H1 (cell line): ENCODE measurements at regions not wholly inside any gene's neighbourhood (a gene's known extent, or its start where the extent isn't known, plus 50 kb on each side); places are given as distances from the start of the nearest gene placed in this dataset.

Experiments
- CTCF ChIA-PET: fragments of 300-600 bp; sonication (Branson Sonifier 250); formaldehyde crosslinking; loops from one replicate; lab custom pipeline; 2021; ENCODE audit not compliant: partially characterized antibody; lab: Charles Lee
- POLR2A ChIA-PET: fragments of 300-600 bp; sonication (Branson Sonifier 250); formaldehyde crosslinking; loops from one replicate; lab custom pipeline; 2021; ENCODE audit warnings: inconsistent platforms; ENCODE audit not compliant: partially characterized antibody; lab: Charles Lee
- DNase-seq, 2 experiments: peaks; one replicate each; pipeline versions ENCODE4 v3.0.0 to v3.0.0-alpha.2; 2010 to 2022; ENCODE audit warnings: low spot score in 2 of 2, low read depth in 1 of 2, mixed read lengths in 1 of 2
- FAIRE-seq: peaks from 2 replicates; lab custom pipeline; 2011; peaks lifted over from hg19 to GRCh38; lab: Jason Lieb, UNC
- H2AFZ ChIP-seq: 2 replicates; pipeline ENCODE4 v1.8.1; 2012; ENCODE audit warnings: low read length, inconsistent platforms
- H2AK5ac ChIP-seq: 2 replicates; pipeline ENCODE4 v1.6.1; 2013; ENCODE audit warnings: low read depth, low read length
- H2BK120ac ChIP-seq: replicated peaks from 2 replicates; pipeline ENCODE3; 2013; ENCODE audit warnings: low read depth, low read length, inconsistent platforms
- H2BK12ac ChIP-seq: 2 replicates; pipeline ENCODE4 v1.6.1; 2013; ENCODE audit warnings: low read depth, low read length
- H2BK15ac ChIP-seq: 2 replicates; pipeline ENCODE4 v1.6.1; 2013; ENCODE audit warnings: low read length
- H2BK20ac ChIP-seq: 2 replicates; pipeline ENCODE4 v1.6.1; 2013; ENCODE audit warnings: low read length
- H2BK5ac ChIP-seq: 2 replicates; pipeline ENCODE4 v1.6.1; 2013; ENCODE audit warnings: low read depth, low read length
- H3K14ac ChIP-seq: 2 replicates; pipeline ENCODE4 v1.6.1; 2013; ENCODE audit warnings: inconsistent platforms; ENCODE audit not compliant: insufficient read length
- H3K18ac ChIP-seq: 2 replicates; pipeline ENCODE4 v1.6.1; 2013; ENCODE audit warnings: low read length; ENCODE audit errors: extremely low read depth
- H3K23ac ChIP-seq: 2 replicates; pipeline ENCODE4 v1.6.1; 2013; ENCODE audit warnings: inconsistent platforms; ENCODE audit not compliant: insufficient read length
- H3K23me2 ChIP-seq: 2 replicates; pipeline ENCODE4 v1.6.1; 2013; ENCODE audit warnings: low read depth, low read length
- H3K27ac ChIP-seq: 2 replicates; pipeline ENCODE4 v1.6.1; 2011; ENCODE audit warnings: low read depth, low read length, inconsistent platforms
- H3K27me3 ChIP-seq, 4 experiments: replicated peaks in 1 of 4; 1 replicate in 1 of 4; 2 replicates in 3 of 4; pipeline versions ENCODE4 v1.6.1 to v1.8.1; 2011 to 2013; ENCODE audit warnings: low read length in 3 of 4, mild to moderate bottlenecking in 3 of 4, inconsistent platforms in 2 of 4, mixed read lengths in 2 of 4, moderate library complexity in 1 of 4; ENCODE audit not compliant: control insufficient read depth in 3 of 4, insufficient read depth in 3 of 4; ENCODE audit errors: extremely low read depth in 1 of 4
- H3K36me3 ChIP-seq, 4 experiments: 2 replicates each; pipeline versions ENCODE4 v1.6.1 to v1.8.1; 2011 to 2013; ENCODE audit warnings: mild to moderate bottlenecking in 4 of 4, low read length in 3 of 4, moderate library complexity in 2 of 4, control low read depth in 1 of 4, inconsistent platforms in 1 of 4; ENCODE audit not compliant: insufficient read depth in 4 of 4, control insufficient read depth in 2 of 4
- H3K4ac ChIP-seq: replicated peaks from 2 replicates; pipeline ENCODE3; 2013; ENCODE audit warnings: low read length, low read depth, mixed read lengths, inconsistent platforms; ENCODE audit not compliant: insufficient read length
- H3K4me1 ChIP-seq, 4 experiments: replicated peaks in 1 of 4; 1 replicate in 1 of 4; 2 replicates in 3 of 4; pipeline versions ENCODE4 v1.6.1 to v1.8.1; 2011 to 2013; ENCODE audit warnings: low read length in 3 of 4, inconsistent platforms in 2 of 4, mixed read lengths in 1 of 4; ENCODE audit not compliant: insufficient read depth in 4 of 4, control insufficient read depth in 3 of 4
- H3K4me2 ChIP-seq, 2 experiments: 2 replicates each; pipeline versions ENCODE4 v1.6.1 to v1.8.1; 2011 to 2013; ENCODE audit warnings: low read depth in 2 of 2, low read length in 2 of 2, control low read depth in 1 of 2, inconsistent platforms in 1 of 2, mild to moderate bottlenecking in 1 of 2; ENCODE audit not compliant: insufficient read depth in 1 of 2
- H3K4me3 ChIP-seq, 4 experiments: fragments of 200-600, 300-600 bp in 1 of 4; sonication (generic), shearing (Covaris generic), sonication (Bioruptor Twin) in 1 of 4; 2 replicates each; pipeline versions ENCODE4 v1.5.1 to v1.8.1; 2011 to 2016; ENCODE audit warnings: low read length in 4 of 4, low read depth in 3 of 4, control low read depth in 2 of 4, inconsistent platforms in 2 of 4, mild to moderate bottlenecking in 2 of 4, mixed read lengths in 1 of 4, moderate library complexity in 1 of 4; ENCODE audit not compliant: insufficient read depth in 2 of 4; ENCODE audit errors: extremely low read depth in 1 of 4
- H3K56ac ChIP-seq: replicated peaks from 2 replicates; pipeline ENCODE3; 2013; ENCODE audit warnings: low read depth, mild to moderate bottlenecking, mixed read lengths, low read length, inconsistent platforms; ENCODE audit not compliant: insufficient read length
- H3K79me1 ChIP-seq: 2 replicates; pipeline ENCODE4 v1.6.1; 2013; ENCODE audit warnings: low read depth, low read length, control low read depth
- H3K79me2 ChIP-seq, 2 experiments: 2 replicates each; pipeline versions ENCODE4 v1.6.1 to v1.8.1; 2012 to 2013; ENCODE audit warnings: low read length in 2 of 2, mild to moderate bottlenecking in 2 of 2, inconsistent platforms in 1 of 2; ENCODE audit not compliant: insufficient read depth in 2 of 2, control insufficient read depth in 1 of 2
- H3K9ac ChIP-seq, 4 experiments: replicated peaks in 1 of 4; 1 replicate in 1 of 4; 2 replicates in 3 of 4; pipeline versions ENCODE4 v1.6.1 to v1.8.1; 2011 to 2013; ENCODE audit warnings: low read depth in 3 of 4, low read length in 3 of 4, control low read depth in 2 of 4, mild to moderate bottlenecking in 2 of 4, moderate library complexity in 2 of 4, inconsistent platforms in 1 of 4; ENCODE audit errors: extremely low read depth in 1 of 4
- H3K9me3 ChIP-seq, 2 experiments: 2 replicates each; pipeline versions ENCODE4 v1.6.1 to v1.8.1; 2012 to 2013; ENCODE audit warnings: mild to moderate bottlenecking in 2 of 2, moderate library complexity in 2 of 2, control low read depth in 1 of 2, inconsistent platforms in 1 of 2, low read depth in 1 of 2, low read length in 1 of 2, mixed read lengths in 1 of 2; ENCODE audit not compliant: insufficient read depth in 2 of 2
- H4K20me1 ChIP-seq, 2 experiments: replicated peaks in 1 of 2; 2 replicates each; pipeline versions ENCODE3 to v1.8.1; 2011 to 2013; ENCODE audit warnings: inconsistent platforms in 2 of 2, low read length in 2 of 2, mild to moderate bottlenecking in 1 of 2; ENCODE audit not compliant: insufficient read depth in 2 of 2, control insufficient read depth in 1 of 2
- H4K5ac ChIP-seq: 2 replicates; pipeline ENCODE4 v1.6.1; 2013; ENCODE audit warnings: low read length, low read depth, mixed read lengths, inconsistent platforms; ENCODE audit not compliant: insufficient read length
- H4K8ac ChIP-seq: 2 replicates; pipeline ENCODE4 v1.8.0; 2013; ENCODE audit warnings: mild to moderate bottlenecking, moderate library complexity, low read length, inconsistent platforms; ENCODE audit not compliant: insufficient read depth; ENCODE audit errors: extremely low read depth
- H4K91ac ChIP-seq: replicated peaks from 2 replicates; pipeline ENCODE3; 2013; ENCODE audit warnings: low read length, mixed read lengths, inconsistent platforms; ENCODE audit not compliant: insufficient read length
- ASH2L ChIP-seq: fragments of 200-600, 300-600 bp; sonication (generic); IDR thresholded peaks from one replicate; pipeline ENCODE4 v1.7.1; 2017; ENCODE audit warnings: low read length
- BRCA1 ChIP-seq: IDR thresholded peaks from 2 replicates; pipeline ENCODE4 v1.6.1; 2012; ENCODE audit warnings: low read depth, low read length, improper control_type of control experiment
- CEBPB ChIP-seq: IDR thresholded peaks from 2 replicates; pipeline ENCODE4 v1.6.1; 2012; ENCODE audit warnings: low read depth, low read length
- EP300 ChIP-seq, 2 experiments: IDR thresholded peaks; 1 replicate in 1 of 2; 2 replicates in 1 of 2; pipeline ENCODE4 v1.6.1; 2011 to 2012; ENCODE audit warnings: low read depth in 2 of 2, low read length in 2 of 2, mild to moderate bottlenecking in 2 of 2, borderline replicate concordance in 1 of 2, inconsistent platforms in 1 of 2, moderate library complexity in 1 of 2
- EZH2 ChIP-seq: fragments of 200-600 bp; sonication (generic); IDR thresholded peaks from 2 replicates; pipeline ENCODE4 v1.7.1; 2012; ENCODE audit warnings: low read depth, mild to moderate bottlenecking, moderate library complexity, low read length, inconsistent platforms; ENCODE audit not compliant: severe bottlenecking
- GTF2F1 ChIP-seq: IDR thresholded peaks from 2 replicates; pipeline ENCODE4 v1.6.1; 2012; ENCODE audit warnings: low read depth, low read length, improper control_type of control experiment, borderline replicate concordance
- HDAC6 ChIP-seq: IDR thresholded peaks from one replicate; pipeline ENCODE4 v1.7.1; 2012; ENCODE audit warnings: low read depth, mild to moderate bottlenecking, inconsistent platforms, low read length, moderate library complexity
- MAFK ChIP-seq: IDR thresholded peaks from 2 replicates; pipeline ENCODE4 v1.6.1; 2012; ENCODE audit warnings: low read depth, mild to moderate bottlenecking, improper control_type of control experiment, low read length
- RAD21 ChIP-seq, 2 experiments: IDR thresholded peaks in 1 of 2; conservative IDR thresholded peaks in 1 of 2; 2 replicates each; pipeline ENCODE4 v1.6.1; 2011; ENCODE audit warnings: low read depth in 2 of 2, low read length in 2 of 2, improper control_type of control experiment in 1 of 2, inconsistent platforms in 1 of 2, mild to moderate bottlenecking in 1 of 2, moderate library complexity in 1 of 2
- RFX5 ChIP-seq: IDR thresholded peaks from 2 replicates; pipeline ENCODE4 v1.6.1; 2011; ENCODE audit warnings: low read depth, low read length, improper control_type of control experiment, borderline replicate concordance
- RXRA ChIP-seq: IDR thresholded peaks from 2 replicates; pipeline ENCODE4 v1.6.1; 2011; ENCODE audit warnings: low read depth, mild to moderate bottlenecking, low read length, moderate library complexity; ENCODE audit not compliant: insufficient read depth
- SAP30 ChIP-seq: fragments of 300-600 bp; sonication (generic); IDR thresholded peaks from 2 replicates; pipeline ENCODE4 v1.7.1; 2012; ENCODE audit warnings: low read length, moderate library complexity, mild to moderate bottlenecking, inconsistent platforms; ENCODE audit not compliant: insufficient read depth, insufficient replicate concordance
- TAF7 ChIP-seq: optimal IDR thresholded peaks from 2 replicates; pipeline ENCODE3; 2011; ENCODE audit warnings: low read depth, mild to moderate bottlenecking, inconsistent platforms, low read length, moderate library complexity, borderline replicate concordance
- USF2 ChIP-seq: IDR thresholded peaks from 2 replicates; pipeline ENCODE4 v1.6.1; 2011; ENCODE audit warnings: low read length, improper control_type of control experiment

- Histone ChIP-seq H4K5ac (no peak overlapping the region), H3K23me2 (no peaks in the 10 kb centered on the region), H3K79me1 (no peaks in the 10 kb centered on the region), H2BK15ac (no peak overlapping the region), H3K9me3 (peaks cover 21 to 46% of the 10 kb centered on the region in 2 experiments), H3K36me3 (no peaks in the 10 kb centered on the region), H3K18ac (no peak overlapping the region), H2BK5ac (no peak overlapping the region)
- ChIA-PET CTCF (no interaction called here), POLR2A (no interaction called here)
- no peak for DNase-seq
- TF ChIP-seq GTF2F1 (no peak), HDAC6 (no peak), MAFK (no peak), EP300 (IDR thresholded peaks at IDR 0.05; ENCODE audit: borderline replicate concordance in 1 of 2, low read depth in 2 of 2, low read length in 2 of 2) (no peak), EZH2 (no peak), RFX5 (no peak), CEBPB (no peak), RAD21 (IDR thresholded peaks at IDR 0.05 in 1 of 2, conservative IDR thresholded peaks at IDR 0.05 in 1 of 2; ENCODE audit: low read depth in 2 of 2, low read length in 2 of 2) (no peak), ASH2L (no peak), TAF7 (no peak), USF2 (no peak), RXRA (no peak), BRCA1 (no peak), SAP30 (no peak)
- TF ChIP-seq, all 59 proteins: peak for 0
- H3K27me3 ChIP-seq = no peaks in the 10 kb centered on the region
- no peaks in the 10 kb centered on the region for H3K79me2 ChIP-seq
- no peak overlapping the region for H3K27ac ChIP-seq
- H2AK5ac ChIP-seq = no peak overlapping the region
- no peaks in the 10 kb centered on the region for H4K20me1 ChIP-seq
- no peak overlapping the region for H4K91ac ChIP-seq
- no peaks in the 10 kb centered on the region for H3K4me1 ChIP-seq
- no peak overlapping the region for H2BK12ac ChIP-seq
- no peak overlapping the region for H3K4ac ChIP-seq
- no peak overlapping the region for H4K8ac ChIP-seq
- no peak overlapping the region for H2AFZ ChIP-seq
- no peak overlapping the region for H3K14ac ChIP-seq
- H2BK20ac ChIP-seq = no peak overlapping the region
- no peak overlapping the region for H2BK120ac ChIP-seq
- no peak overlapping the region for H3K9ac ChIP-seq
- FAIRE-seq = no peak
- H3K23ac ChIP-seq = no peak overlapping the region
- no peak overlapping the region for H3K4me2 ChIP-seq
- H3K56ac ChIP-seq = no peak overlapping the region
- no peak overlapping the region for H3K4me3 ChIP-seq
Observed at GRCh38 chrY:8081151-8081550, 1169.6 kb upstream of the AMELY start.
